ENCODE measurements at regions not wholly inside any gene's neighbourhood (a gene's known extent, or its start where the extent isn't known, plus 50 kb on each side); places are given as distances from the start of the nearest gene placed in this dataset.
A peak's percentile ranks its signal among the peaks of the same experiment; 100 is the strongest.

DNA sequence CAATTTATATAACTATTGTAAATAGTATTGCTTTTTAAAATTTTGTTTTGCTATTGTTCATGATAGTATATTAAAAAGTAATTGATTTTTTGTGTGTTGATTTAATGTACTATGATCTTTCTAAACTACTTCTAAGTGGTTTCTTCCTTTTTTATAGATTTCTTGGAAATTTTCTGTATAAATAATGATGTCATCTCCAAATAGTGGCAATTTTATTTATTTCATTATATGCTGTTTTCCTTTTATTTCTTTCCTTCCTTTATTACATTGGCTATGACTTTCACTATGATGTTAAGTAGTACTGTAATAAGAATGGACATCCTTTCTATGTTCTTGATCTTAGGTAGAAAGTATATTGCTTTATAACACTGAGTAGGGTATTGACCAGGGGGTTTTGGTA, 451.5 kb upstream of the SPTLC3 start:
- H3K27me3 ChIP-seq: no peaks in the 10 kb centered on the region
- H3K27ac ChIP-seq (replicated peaks in 1 of 4): no peak overlapping the region
- no peak overlapping the region for H3K4me3 ChIP-seq
- H3K4me1 ChIP-seq: no peaks in the 10 kb centered on the region
- no peaks in the 10 kb centered on the region for H3K36me3 ChIP-seq
- no peak for DNase-seq (ENCODE audit: extremely low spot score)
- intact Hi-C loops (cut with DNase I): no loop called here
- peaks cover 0 to 9% (median 8%) of the 10 kb centered on the region in 4 donors for H3K9me3 ChIP-seq
- no peak for TF ChIP-seq EP300 (IDR thresholded peaks at IDR 0.05)

- no peak for TF ChIP-seq POLR2A (IDR thresholded peaks at IDR 0.05; ENCODE audit: low read depth)
- H3K4me3 ChIP-seq: no peak overlapping the region
- intact Hi-C loops (cut with DNase I): no loop called here
- no peaks in the 10 kb centered on the region for H3K36me3 ChIP-seq
- H3K27ac ChIP-seq (replicated peaks in 1 of 4): no peak overlapping the region
- H3K9me3 ChIP-seq: peaks cover 0 to 9% (median 7%) of the 10 kb centered on the region in 4 donors
- no peaks in the 10 kb centered on the region for H3K27me3 ChIP-seq
- no peak for DNase-seq (ENCODE audit: extremely low spot score)
- WGBS: 53% methylated on average over 4 of the region's 4 CpGs
- H3K4me1 ChIP-seq: no peaks in the 10 kb centered on the region
Measured at GRCh38 chr20:12564979-12565378, 443.8 kb upstream of the SPTLC3 start.

DNA sequence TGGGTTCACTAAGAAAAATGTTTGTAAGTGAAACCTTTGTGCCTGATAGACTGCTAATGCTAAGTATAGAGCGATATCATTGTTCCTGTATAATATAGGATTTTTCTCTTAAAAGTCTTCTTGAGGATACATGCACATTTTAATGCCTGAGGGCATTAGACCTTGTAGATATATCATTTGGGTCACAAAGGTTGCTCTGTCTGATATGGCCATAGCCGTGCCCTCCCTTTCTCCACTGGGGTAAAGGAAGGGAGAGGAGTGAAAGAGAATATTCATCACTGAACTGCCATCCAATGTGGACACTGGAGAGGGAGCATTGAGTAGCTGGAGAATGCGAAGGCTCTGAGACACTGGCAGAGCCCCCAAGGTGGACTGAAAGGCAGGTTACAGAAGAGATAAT, 442.2 kb upstream of the SPTLC3 start:
- no peaks in the 10 kb centered on the region for H3K4me1 ChIP-seq
- H3K27me3 ChIP-seq: no peaks in the 10 kb centered on the region
- WGBS: 89% methylated on average over 3 of the region's 3 CpGs
- intact Hi-C loops (cut with DNase I): no loop called here
- no peak for DNase-seq (ENCODE audit: extremely low spot score)
- H3K9me3 ChIP-seq: peaks cover 0 to 4% (median 0%) of the 10 kb centered on the region in 4 donors
- TF ChIP-seq EP300 (IDR thresholded peaks at IDR 0.05) (no peak), CTCF (IDR thresholded peaks at IDR 0.05) (no peak), POLR2AphosphoS5 (IDR thresholded peaks at IDR 0.05) (no peak), POLR2A (IDR thresholded peaks at IDR 0.05; ENCODE audit: low read depth) (no peak)
- no peaks in the 10 kb centered on the region for H3K36me3 ChIP-seq
- no peak overlapping the region for H3K4me3 ChIP-seq
- no peak overlapping the region for H3K27ac ChIP-seq (replicated peaks in 1 of 4)

GRCh38 chr20:12570371-12570770, 438.4 kb upstream of the SPTLC3 start:
- no peaks in the 10 kb centered on the region for H3K36me3 ChIP-seq
- no peak for TF ChIP-seq POLR2A (IDR thresholded peaks at IDR 0.05; ENCODE audit: low read depth)
- no peak for TF ChIP-seq CTCF (IDR thresholded peaks at IDR 0.05)
- TF ChIP-seq EP300 (IDR thresholded peaks at IDR 0.05): no peak
- TF ChIP-seq POLR2AphosphoS5 (IDR thresholded peaks at IDR 0.05): no peak
- no peak for DNase-seq (ENCODE audit: extremely low spot score)
- H3K9me3 ChIP-seq: no peaks in the 10 kb centered on the region
- H3K4me1 ChIP-seq: no peaks in the 10 kb centered on the region
- 13% methylated on average over 1 of the region's 1 CpG for WGBS
- no peak overlapping the region for H3K4me3 ChIP-seq
- no peak overlapping the region for H3K27ac ChIP-seq (replicated peaks in 1 of 4)
- H3K27me3 ChIP-seq: no peaks in the 10 kb centered on the region
- intact Hi-C loops (cut with DNase I): no loop called here

DNA sequence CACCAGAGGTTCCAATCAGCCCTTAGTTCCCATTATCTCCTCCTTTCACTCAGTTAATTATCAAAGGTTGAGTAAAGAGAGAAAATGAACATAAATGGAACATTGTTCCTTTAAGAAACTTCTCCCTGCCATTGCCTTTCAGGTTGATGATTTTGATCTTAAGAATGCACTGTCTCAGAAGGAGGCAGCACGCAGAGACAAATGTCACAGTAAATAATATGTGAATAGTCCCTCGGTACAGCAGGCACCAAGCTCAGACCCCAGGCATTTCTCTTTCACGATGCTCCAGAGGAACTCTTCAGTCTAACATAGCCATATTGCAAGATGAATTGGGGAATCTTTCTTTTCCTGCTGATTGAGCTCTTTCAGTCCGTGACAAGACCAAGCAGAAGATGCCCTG, 435.3 kb upstream of the SPTLC3 start:
- intact Hi-C loops (cut with DNase I): no loop called here
- no peak for TF ChIP-seq EP300 (IDR thresholded peaks at IDR 0.05)
- TF ChIP-seq POLR2A (IDR thresholded peaks at IDR 0.05; ENCODE audit: low read depth): no peak
- no peak for TF ChIP-seq POLR2AphosphoS5 (IDR thresholded peaks at IDR 0.05)
- no peak for TF ChIP-seq CTCF (IDR thresholded peaks at IDR 0.05)
- no peaks in the 10 kb centered on the region for H3K9me3 ChIP-seq
- peaks cover 0 to 6% (median 0%) of the 10 kb centered on the region in 4 donors for H3K4me1 ChIP-seq
- H3K4me3 ChIP-seq: no peak overlapping the region
- DNase-seq (ENCODE audit: extremely low spot score): no peak
- 63% methylated on average over 4 of the region's 4 CpGs for WGBS
- no peaks in the 10 kb centered on the region for H3K27me3 ChIP-seq
- H3K36me3 ChIP-seq: no peaks in the 10 kb centered on the region
- no peak overlapping the region for H3K27ac ChIP-seq (replicated peaks in 1 of 4)

DNA sequence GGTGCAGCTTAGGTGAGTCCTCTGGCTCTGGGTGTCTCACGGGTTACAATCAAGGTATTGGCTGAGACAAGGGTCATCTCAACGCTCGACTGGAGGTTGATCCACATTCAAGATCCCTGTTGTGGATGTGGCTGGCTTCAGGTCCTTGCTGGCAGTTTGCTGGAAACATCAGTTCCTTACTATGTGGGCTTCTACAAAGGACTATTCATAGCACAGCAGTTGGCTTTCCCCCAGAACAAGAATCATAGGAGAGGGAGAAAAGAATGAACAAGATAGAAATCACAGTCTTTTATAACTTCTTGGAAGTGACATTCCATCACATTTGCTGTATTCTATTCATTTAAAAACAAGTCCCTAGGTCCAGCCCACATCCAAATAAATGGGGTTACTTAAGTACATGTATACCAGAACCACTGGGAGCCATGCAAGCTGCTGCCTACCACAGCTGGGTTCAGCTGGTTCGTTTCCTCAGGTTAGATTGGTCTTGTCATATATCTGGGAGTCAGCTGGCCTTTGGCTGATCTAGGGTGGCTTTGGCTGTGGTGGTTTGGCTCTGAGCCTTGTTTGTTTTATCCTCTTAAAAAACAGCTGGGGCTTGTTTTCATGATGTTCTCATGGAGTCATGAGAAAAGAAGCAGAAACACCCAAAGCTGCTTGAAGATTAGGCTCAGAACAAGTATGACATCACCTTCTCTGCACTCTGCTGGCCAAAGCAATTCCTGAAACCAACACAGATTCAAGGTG, 433.2 kb upstream of the SPTLC3 start:
- H3K4me3 ChIP-seq: no peak overlapping the region
- H3K27ac ChIP-seq (replicated peaks in 1 of 4): peak overlapping the region; percentile 11 to 60 (median 34)
- H3K9me3 ChIP-seq: no peaks in the 10 kb centered on the region
- H3K4me1 ChIP-seq: peaks cover 0 to 6% (median 0%) of the 10 kb centered on the region in 4 donors
- TF ChIP-seq POLR2AphosphoS5 (IDR thresholded peaks at IDR 0.05): peak; percentile 54 to 77
- no peak for TF ChIP-seq EP300 (IDR thresholded peaks at IDR 0.05)
- intact Hi-C loops (cut with DNase I): no loop called here
- 61% methylated on average over 4 of the region's 4 CpGs for WGBS
- H3K36me3 ChIP-seq: no peaks in the 10 kb centered on the region
- peak; percentile 95 for DNase-seq (ENCODE audit: extremely low spot score)
- no peaks in the 10 kb centered on the region for H3K27me3 ChIP-seq
